Astrocyte (in vitro differentiated cells and primary cell): ENCODE measurements at regions not wholly inside any gene's neighbourhood (a gene's known extent, or its start where the extent isn't known, plus 50 kb on each side); places are given as distances from the start of the nearest gene placed in this dataset.

Experiments
- DNase-seq: peaks from one replicate; pipeline ENCODE4 v3.0.0-alpha.2; 2010; ENCODE audit warnings: low read depth
- FAIRE-seq: peaks from 2 replicates; lab custom pipeline; 2011; peaks lifted over from hg19 to GRCh38; lab: Jason Lieb, UNC
- H2AFZ ChIP-seq: 2 replicates; pipeline ENCODE4 v1.6.0; 2012; ENCODE audit warnings: low read depth, low read length, inconsistent platforms
- H3K27ac ChIP-seq: 2 replicates; pipeline ENCODE4 v1.5.1; 2011; ENCODE audit warnings: low read depth, low read length, inconsistent platforms
- H3K27me3 ChIP-seq: 2 replicates; pipeline ENCODE4 v1.6.0; 2011; ENCODE audit warnings: low read length, inconsistent platforms; ENCODE audit not compliant: insufficient read depth
- H3K36me3 ChIP-seq: 2 replicates; pipeline ENCODE4 v1.5.1; 2011; ENCODE audit warnings: low read length, inconsistent platforms; ENCODE audit not compliant: insufficient read depth
- H3K4me1 ChIP-seq: 2 replicates; pipeline ENCODE4 v1.5.1; 2011; ENCODE audit warnings: low read length, inconsistent platforms; ENCODE audit not compliant: insufficient read depth
- H3K4me2 ChIP-seq: 2 replicates; pipeline ENCODE4 v1.6.0; 2012; ENCODE audit warnings: low read length, inconsistent platforms
- H3K4me3 ChIP-seq: 2 replicates; pipeline ENCODE4 v1.5.1; 2011; ENCODE audit warnings: low read depth, mild to moderate bottlenecking, low read length, inconsistent platforms; ENCODE audit not compliant: insufficient read depth
- H3K79me2 ChIP-seq: 2 replicates; pipeline ENCODE4 v1.6.0; 2012; ENCODE audit warnings: mild to moderate bottlenecking, low read length, inconsistent platforms; ENCODE audit not compliant: insufficient read depth
- H3K9ac ChIP-seq: 2 replicates; pipeline ENCODE4 v1.6.0; 2012; ENCODE audit warnings: mild to moderate bottlenecking, low read length, inconsistent platforms
- H3K9me3 ChIP-seq: 2 replicates; pipeline ENCODE4 v1.5.1; 2012; ENCODE audit warnings: low read depth, mild to moderate bottlenecking, low read length, inconsistent platforms; ENCODE audit not compliant: insufficient read depth
- H4K20me1 ChIP-seq: 2 replicates; pipeline ENCODE4 v1.6.0; 2012; ENCODE audit warnings: low read length, inconsistent platforms; ENCODE audit not compliant: insufficient read depth
- H3K27ac Mint-ChIP-seq: one replicate; pipeline ENCODE4 v1.8.0; 2021; ENCODE audit warnings: mild to moderate bottlenecking, mixed read lengths; ENCODE audit not compliant: unreplicated experiment
- H3K27me3 Mint-ChIP-seq: one replicate; pipeline ENCODE4 v1.8.0; 2021; ENCODE audit warnings: low read depth, mixed read lengths; ENCODE audit not compliant: unreplicated experiment
- H3K36me3 Mint-ChIP-seq: one replicate; pipeline ENCODE4 v1.8.0; 2021; ENCODE audit warnings: low read depth, mixed read lengths; ENCODE audit not compliant: unreplicated experiment
- H3K4me1 Mint-ChIP-seq: one replicate; pipeline ENCODE4 v1.8.0; 2021; ENCODE audit warnings: low read depth, mixed read lengths; ENCODE audit not compliant: unreplicated experiment
- H3K4me3 Mint-ChIP-seq: one replicate; pipeline ENCODE4 v1.8.0; 2021; ENCODE audit warnings: mild to moderate bottlenecking, moderate library complexity, mixed read lengths; ENCODE audit not compliant: unreplicated experiment
- H3K9me3 Mint-ChIP-seq: one replicate; pipeline ENCODE4 v1.8.0; 2021; ENCODE audit warnings: mild to moderate bottlenecking, mixed read lengths; ENCODE audit not compliant: unreplicated experiment
- EZH2 ChIP-seq: IDR thresholded peaks from 2 replicates; pipeline ENCODE4 v1.6.1; 2012; ENCODE audit warnings: mild to moderate bottlenecking, low read length, inconsistent platforms; ENCODE audit not compliant: insufficient read depth
- TF ChIP-seq, protein P1 (sequence below): IDR thresholded peaks from 2 replicates; pipeline ENCODE4 v1.5.1; 2011; ENCODE audit warnings: low read depth, mild to moderate bottlenecking, inconsistent platforms, low read length, moderate library complexity; ENCODE audit not compliant: insufficient read depth

DNA sequence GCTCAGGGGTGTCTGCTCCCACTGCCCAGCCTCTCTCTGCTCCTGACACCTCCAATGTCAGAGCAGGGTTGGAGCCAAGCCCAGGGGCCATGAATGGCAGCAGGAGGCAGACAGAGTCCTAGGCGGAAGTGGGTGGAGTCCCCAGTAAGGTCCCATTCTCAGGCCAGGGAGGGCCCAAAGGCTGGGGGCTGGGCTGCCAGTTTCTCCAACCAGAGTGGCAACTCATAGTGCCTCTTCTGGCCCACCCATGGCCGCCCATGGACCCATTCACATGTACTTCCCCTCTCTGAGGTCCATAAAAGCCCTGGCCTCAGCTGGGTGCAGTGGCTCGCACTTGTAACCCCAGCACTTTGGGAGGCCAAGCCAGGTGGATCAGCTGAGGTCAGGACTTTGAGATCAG is 261.8 kb upstream of the TNC start:
- no peaks in the 10 kb centered on the region for H4K20me1 ChIP-seq
- H3K9me3 ChIP-seq = peaks cover 11% of the 10 kb centered on the region
- Mint-ChIP-seq H3K4me1 (peaks cover 3% of the 10 kb centered on the region), H3K36me3 (peaks cover 2% of the 10 kb centered on the region), H3K27ac (no peak overlapping the region), H3K4me3 (no peak overlapping the region), H3K27me3 (no peaks in the 10 kb centered on the region), H3K9me3 (peaks cover 12% of the 10 kb centered on the region)
- no peak for FAIRE-seq
- no peak overlapping the region for H3K4me3 ChIP-seq
- H3K36me3 ChIP-seq = no peaks in the 10 kb centered on the region
- TF ChIP-seq, protein P1, sequence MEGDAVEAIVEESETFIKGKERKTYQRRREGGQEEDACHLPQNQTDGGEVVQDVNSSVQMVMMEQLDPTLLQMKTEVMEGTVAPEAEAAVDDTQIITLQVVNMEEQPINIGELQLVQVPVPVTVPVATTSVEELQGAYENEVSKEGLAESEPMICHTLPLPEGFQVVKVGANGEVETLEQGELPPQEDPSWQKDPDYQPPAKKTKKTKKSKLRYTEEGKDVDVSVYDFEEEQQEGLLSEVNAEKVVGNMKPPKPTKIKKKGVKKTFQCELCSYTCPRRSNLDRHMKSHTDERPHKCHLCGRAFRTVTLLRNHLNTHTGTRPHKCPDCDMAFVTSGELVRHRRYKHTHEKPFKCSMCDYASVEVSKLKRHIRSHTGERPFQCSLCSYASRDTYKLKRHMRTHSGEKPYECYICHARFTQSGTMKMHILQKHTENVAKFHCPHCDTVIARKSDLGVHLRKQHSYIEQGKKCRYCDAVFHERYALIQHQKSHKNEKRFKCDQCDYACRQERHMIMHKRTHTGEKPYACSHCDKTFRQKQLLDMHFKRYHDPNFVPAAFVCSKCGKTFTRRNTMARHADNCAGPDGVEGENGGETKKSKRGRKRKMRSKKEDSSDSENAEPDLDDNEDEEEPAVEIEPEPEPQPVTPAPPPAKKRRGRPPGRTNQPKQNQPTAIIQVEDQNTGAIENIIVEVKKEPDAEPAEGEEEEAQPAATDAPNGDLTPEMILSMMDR = no peak
- no peak for TF ChIP-seq EZH2
- H3K27ac ChIP-seq = no peak overlapping the region
- no peak for DNase-seq
- H3K27me3 ChIP-seq = no peaks in the 10 kb centered on the region
- no peak overlapping the region for H3K9ac ChIP-seq
- no peak overlapping the region for H2AFZ ChIP-seq
- no peaks in the 10 kb centered on the region for H3K79me2 ChIP-seq
- no peaks in the 10 kb centered on the region for H3K4me1 ChIP-seq
- H3K4me2 ChIP-seq = no peak overlapping the region

GRCh38 chr9:115382865-115383264 is 264.9 kb upstream of the TNC start:
- H3K27ac ChIP-seq = no peak overlapping the region
- H4K20me1 ChIP-seq = no peaks in the 10 kb centered on the region
- no peak overlapping the region for H3K9ac ChIP-seq
- no peak overlapping the region for H3K4me3 ChIP-seq
- Mint-ChIP-seq H3K9me3 (peaks cover 12% of the 10 kb centered on the region), H3K27ac (no peak overlapping the region), H3K4me3 (no peak overlapping the region), H3K27me3 (no peaks in the 10 kb centered on the region), H3K4me1 (peaks cover 6% of the 10 kb centered on the region), H3K36me3 (peaks cover 2% of the 10 kb centered on the region)
- H3K4me1 ChIP-seq = no peaks in the 10 kb centered on the region
- no peaks in the 10 kb centered on the region for H3K36me3 ChIP-seq
- TF ChIP-seq, protein P1 = no peak
- TF ChIP-seq EZH2 = no peak
- peaks cover 11% of the 10 kb centered on the region for H3K9me3 ChIP-seq
- no peak overlapping the region for H3K4me2 ChIP-seq
- H3K79me2 ChIP-seq = no peaks in the 10 kb centered on the region
- DNase-seq = no peak
- H2AFZ ChIP-seq = no peak overlapping the region
- H3K27me3 ChIP-seq = no peaks in the 10 kb centered on the region
- FAIRE-seq = no peak

GRCh38 chr9:115385383-115386122 is 267.6 kb upstream of the TNC start:
- Histone ChIP-seq H3K9me3 (peaks cover 11% of the 10 kb centered on the region), H3K79me2 (no peaks in the 10 kb centered on the region), H3K4me3 (no peak overlapping the region), H3K4me1 (no peaks in the 10 kb centered on the region), H3K4me2 (no peak overlapping the region), H4K20me1 (no peaks in the 10 kb centered on the region), H3K36me3 (no peaks in the 10 kb centered on the region), H2AFZ (no peak overlapping the region), H3K27me3 (no peaks in the 10 kb centered on the region), H3K9ac (no peak overlapping the region), H3K27ac (no peak overlapping the region)
- Mint-ChIP-seq H3K27me3 (no peaks in the 10 kb centered on the region), H3K27ac (no peak overlapping the region), H3K9me3 (peaks cover 9% of the 10 kb centered on the region), H3K4me3 (no peak overlapping the region), H3K36me3 (peaks cover 2% of the 10 kb centered on the region), H3K4me1 (peaks cover 6% of the 10 kb centered on the region)
- TF ChIP-seq EZH2 = no peak
- TF ChIP-seq, protein P1 = no peak
- no peak for FAIRE-seq
- DNase-seq = no peak
